Activated CD8-positive, alpha-beta T cell treated with anti-CD3 and anti-CD28 coated beads for 36 hours (primary cell): ENCODE measurements at regions not wholly inside any gene's neighbourhood (a gene's known extent, or its start where the extent isn't known, plus 50 kb on each side); places are given as distances from the start of the nearest gene placed in this dataset.

Source experiments
- ATAC-seq: fragments of 200-7000 bp; cut with Tn5 transposase; one replicate; pipeline ENCODE4 v1.10.0; 2021; ENCODE audit warnings: mild to moderate bottlenecking, moderate library complexity
- CTCF ChIA-PET: fragments of 350-600 bp; sonication (Branson Sonifier 250); formaldehyde crosslinking; loops from one replicate; lab custom pipeline; 2021; ENCODE audit warnings: antibody characterized with exemption; lab: Charles Lee
- POLR2A ChIA-PET: fragments of 350-600 bp; sonication (Branson Sonifier 250); formaldehyde crosslinking; loops from one replicate; lab custom pipeline; 2021; ENCODE audit warnings: antibody characterized with exemption; lab: Charles Lee
- DNase-seq: peaks from one replicate; pipeline ENCODE4 v3.0.0-alpha.2; 2020
- H3K27ac Mint-ChIP-seq: one replicate; pipeline ENCODE4 v1.8.0; 2021; ENCODE audit warnings: mild to moderate bottlenecking, mixed read lengths
- H3K27me3 Mint-ChIP-seq: one replicate; pipeline ENCODE4 v1.8.0; 2021; ENCODE audit warnings: mixed read lengths
- H3K36me3 Mint-ChIP-seq: one replicate; pipeline ENCODE4 v1.8.0; 2021; ENCODE audit warnings: low read depth, mixed read lengths
- H3K4me1 Mint-ChIP-seq: one replicate; pipeline ENCODE4 v1.8.0; 2021; ENCODE audit warnings: low read depth, mixed read lengths
- H3K4me3 Mint-ChIP-seq: one replicate; pipeline ENCODE4 v1.8.0; 2021; ENCODE audit warnings: mild to moderate bottlenecking, moderate library complexity, mixed read lengths
- H3K9me3 Mint-ChIP-seq: one replicate; pipeline ENCODE4 v1.8.0; 2021; ENCODE audit warnings: mixed read lengths
- intact Hi-C: fragments of 100-400 bp; cut with micrococcal nuclease; formaldehyde crosslinking; loops from one replicate; pipeline ENCODE4 v1.10.0; 2022
- TF ChIP-seq, protein P1 (sequence below): fragments of 200-600 bp; IDR thresholded peaks from one replicate; pipeline ENCODE4 v1.8.0; 2022; ENCODE audit warnings: antibody characterized with exemption, mild to moderate bottlenecking

GRCh38 chr2:29974086-29974485, 52.7 kb upstream of the ALK start:
- TF ChIP-seq, protein P1, sequence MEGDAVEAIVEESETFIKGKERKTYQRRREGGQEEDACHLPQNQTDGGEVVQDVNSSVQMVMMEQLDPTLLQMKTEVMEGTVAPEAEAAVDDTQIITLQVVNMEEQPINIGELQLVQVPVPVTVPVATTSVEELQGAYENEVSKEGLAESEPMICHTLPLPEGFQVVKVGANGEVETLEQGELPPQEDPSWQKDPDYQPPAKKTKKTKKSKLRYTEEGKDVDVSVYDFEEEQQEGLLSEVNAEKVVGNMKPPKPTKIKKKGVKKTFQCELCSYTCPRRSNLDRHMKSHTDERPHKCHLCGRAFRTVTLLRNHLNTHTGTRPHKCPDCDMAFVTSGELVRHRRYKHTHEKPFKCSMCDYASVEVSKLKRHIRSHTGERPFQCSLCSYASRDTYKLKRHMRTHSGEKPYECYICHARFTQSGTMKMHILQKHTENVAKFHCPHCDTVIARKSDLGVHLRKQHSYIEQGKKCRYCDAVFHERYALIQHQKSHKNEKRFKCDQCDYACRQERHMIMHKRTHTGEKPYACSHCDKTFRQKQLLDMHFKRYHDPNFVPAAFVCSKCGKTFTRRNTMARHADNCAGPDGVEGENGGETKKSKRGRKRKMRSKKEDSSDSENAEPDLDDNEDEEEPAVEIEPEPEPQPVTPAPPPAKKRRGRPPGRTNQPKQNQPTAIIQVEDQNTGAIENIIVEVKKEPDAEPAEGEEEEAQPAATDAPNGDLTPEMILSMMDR: no peak
- no peaks in the 10 kb centered on the region for H3K4me1 Mint-ChIP-seq
- ChIA-PET POLR2A (no interaction called here), CTCF (no interaction called here)
- H3K9me3 Mint-ChIP-seq: no peaks in the 10 kb centered on the region
- H3K36me3 Mint-ChIP-seq: no peaks in the 10 kb centered on the region
- ATAC-seq (no peak), DNase-seq (no peak)
- H3K27ac Mint-ChIP-seq: no peak overlapping the region
- peaks cover 2% of the 10 kb centered on the region for H3K27me3 Mint-ChIP-seq
- intact Hi-C loops: no loop called here
- no peak overlapping the region for H3K4me3 Mint-ChIP-seq

- DNase-seq: no peak
- Mint-ChIP-seq H3K9me3 (no peaks in the 10 kb centered on the region), H3K4me3 (no peak overlapping the region), H3K4me1 (no peaks in the 10 kb centered on the region), H3K27ac (no peak overlapping the region), H3K36me3 (no peaks in the 10 kb centered on the region), H3K27me3 (peaks cover 2% of the 10 kb centered on the region)
- TF ChIP-seq, protein P1: no peak
- ATAC-seq: no peak
- POLR2A ChIA-PET: no interaction called here
- CTCF ChIA-PET: interaction anchor here (1.1 kb wide), 1 partner anchor 56 kb away, joined by 3 read pairs; the partner anchor contains the start of gene ALK
- intact Hi-C loops: no loop called here
These were observed 55.9 kb upstream of the ALK start for GRCh38 chr2:29977284-29977683.

- intact Hi-C loops: no loop called here
- POLR2A ChIA-PET: no interaction called here
- no peaks in the 10 kb centered on the region for H3K9me3 Mint-ChIP-seq
- DNase-seq (no peak), ATAC-seq (no peak)
- H3K4me3 Mint-ChIP-seq: no peak overlapping the region
- no peak overlapping the region for H3K27ac Mint-ChIP-seq
- H3K27me3 Mint-ChIP-seq: peaks cover 2% of the 10 kb centered on the region
- H3K4me1 Mint-ChIP-seq: no peaks in the 10 kb centered on the region
- CTCF ChIA-PET: no interaction called here
- no peaks in the 10 kb centered on the region for H3K36me3 Mint-ChIP-seq
- TF ChIP-seq, protein P1: no peak
These were observed 60.0 kb upstream of the ALK start for GRCh38 chr2:29981402-29981801.

DNA sequence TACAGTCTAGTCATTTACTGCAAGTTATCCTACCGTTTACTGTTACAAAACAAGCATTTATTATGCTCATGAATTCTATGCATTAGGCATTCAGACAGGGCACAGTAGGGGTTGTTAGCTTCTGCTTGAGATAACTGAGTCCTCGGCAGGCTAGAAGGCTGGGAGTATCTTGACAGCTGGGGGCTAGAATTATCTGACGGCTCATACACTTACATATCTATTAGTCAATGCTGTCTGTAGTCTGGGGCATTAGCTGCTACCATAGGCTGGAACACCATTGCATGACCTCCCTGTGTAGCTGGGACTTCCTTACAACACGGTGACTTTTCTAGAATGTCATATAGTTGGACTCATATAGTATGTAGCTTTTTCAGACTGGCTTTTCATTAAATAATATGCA, 61.9 kb upstream of the ALK start:
- ATAC-seq (no peak), DNase-seq (no peak)
- Mint-ChIP-seq H3K9me3 (no peaks in the 10 kb centered on the region), H3K4me3 (no peak overlapping the region), H3K27ac (no peak overlapping the region), H3K36me3 (no peaks in the 10 kb centered on the region), H3K27me3 (peaks cover 2% of the 10 kb centered on the region), H3K4me1 (no peaks in the 10 kb centered on the region)
- intact Hi-C loops: no loop called here
- TF ChIP-seq, protein P1: no peak
- CTCF ChIA-PET: no interaction called here
- POLR2A ChIA-PET: interaction anchor here (0.7 kb wide), 1 partner anchor 12 kb away, joined by 3 read pairs; no protein-coding TSS in a partner anchor

- ChIA-PET CTCF (interaction anchor here (1.0 kb wide), 1 partner anchor 65 kb away, joined by 3 read pairs; no protein-coding TSS in a partner anchor), POLR2A (no interaction called here)
- TF ChIP-seq, protein P1: no peak
- Mint-ChIP-seq H3K36me3 (no peaks in the 10 kb centered on the region), H3K27ac (no peak overlapping the region), H3K27me3 (peaks cover 2% of the 10 kb centered on the region), H3K4me3 (no peak overlapping the region), H3K9me3 (no peaks in the 10 kb centered on the region), H3K4me1 (no peaks in the 10 kb centered on the region)
- ATAC-seq: no peak
- intact Hi-C loops: no loop called here
- no peak for DNase-seq
These were observed 65.8 kb upstream of the ALK start for GRCh38 chr2:29987146-29987545.
